ENCODE measurements at regions not wholly inside any gene's neighbourhood (a gene's known extent, or its start where the extent isn't known, plus 50 kb on each side); places are given as distances from the start of the nearest gene placed in this dataset.

DNA sequence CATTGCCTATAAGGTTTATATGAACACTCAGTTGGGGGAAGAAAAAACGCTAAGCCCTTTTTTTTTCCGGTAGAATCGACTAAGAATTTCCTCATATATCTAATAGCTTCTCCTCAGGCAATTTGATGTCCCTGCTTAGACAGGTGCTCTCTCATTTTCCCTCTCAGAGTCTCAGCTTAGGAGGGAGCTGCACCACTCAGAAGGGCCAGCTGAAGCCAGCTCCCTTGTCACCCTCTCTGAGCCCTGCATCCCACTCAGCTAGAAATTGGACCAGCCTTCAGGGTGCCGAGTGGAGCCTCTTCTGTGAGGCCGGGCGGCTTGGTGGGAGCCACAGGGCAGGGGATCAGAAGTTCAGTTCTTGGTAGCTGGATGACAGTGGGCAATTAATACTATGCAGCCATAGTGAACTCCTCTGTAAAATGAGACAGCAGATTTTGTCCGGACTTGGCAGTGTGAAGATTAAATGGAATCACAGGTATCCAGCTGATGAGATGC is 368.5 kb downstream of the MAFB start:
- DNase-seq (ENCODE audit: low spot score) = no peak

DNA sequence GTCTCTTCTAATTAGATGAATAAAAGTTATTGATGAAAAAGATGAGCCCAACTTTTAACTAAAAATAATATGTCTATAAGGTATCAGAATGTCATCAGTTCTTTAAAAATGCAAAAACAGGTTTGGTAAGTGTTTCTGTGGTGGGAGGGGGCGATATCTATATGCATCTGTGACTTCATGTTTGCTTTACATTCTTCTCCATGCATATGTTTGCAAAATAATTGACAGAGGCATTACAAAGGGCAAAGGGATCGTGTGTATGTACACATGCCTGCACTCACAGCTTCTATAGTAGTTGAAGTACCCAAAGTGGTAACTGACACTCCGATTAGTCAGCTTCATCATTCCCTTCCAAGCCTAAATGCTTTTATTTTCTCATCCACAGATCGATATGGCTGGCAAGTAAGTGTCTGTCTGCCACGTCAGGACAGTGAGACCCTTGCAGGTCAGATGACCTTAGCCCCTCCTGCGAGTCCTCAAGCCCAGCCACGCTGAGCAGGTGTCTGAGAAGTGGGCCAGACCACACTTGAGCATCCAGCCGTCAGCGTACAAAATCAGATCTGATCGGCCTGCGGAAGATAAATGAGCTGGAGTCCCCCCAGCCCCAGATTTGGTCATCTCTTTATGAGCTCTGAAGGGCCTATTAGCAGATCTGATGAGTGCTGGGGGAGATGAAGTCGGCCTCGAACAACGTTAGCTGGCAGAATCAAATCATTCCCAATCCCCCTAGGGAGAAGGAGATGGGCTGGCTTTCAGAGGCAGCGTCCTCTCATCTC is 369.1 kb downstream of the MAFB start:
- no peak for DNase-seq (ENCODE audit: low spot score)

DNA sequence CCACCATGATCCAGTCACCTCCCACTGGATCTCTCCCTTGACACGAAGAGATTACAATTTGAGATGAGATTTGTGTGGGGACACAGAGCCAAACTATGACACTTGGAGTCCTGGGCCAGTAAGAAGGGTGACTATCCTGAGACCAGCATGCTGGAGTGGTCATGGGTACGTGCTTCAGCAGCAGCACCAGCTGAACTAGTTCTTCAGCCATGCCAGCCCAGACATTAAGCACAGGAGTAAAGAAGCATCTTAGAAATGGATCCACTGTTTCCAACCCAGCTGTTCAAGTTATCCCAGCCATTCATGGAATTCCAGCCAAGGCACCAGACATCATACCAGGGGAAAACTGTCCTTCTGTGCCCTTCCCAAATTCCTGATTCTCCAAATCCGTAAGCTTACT is 370.0 kb downstream of the MAFB start:
- DNase-seq (ENCODE audit: low spot score) = no peak

DNA sequence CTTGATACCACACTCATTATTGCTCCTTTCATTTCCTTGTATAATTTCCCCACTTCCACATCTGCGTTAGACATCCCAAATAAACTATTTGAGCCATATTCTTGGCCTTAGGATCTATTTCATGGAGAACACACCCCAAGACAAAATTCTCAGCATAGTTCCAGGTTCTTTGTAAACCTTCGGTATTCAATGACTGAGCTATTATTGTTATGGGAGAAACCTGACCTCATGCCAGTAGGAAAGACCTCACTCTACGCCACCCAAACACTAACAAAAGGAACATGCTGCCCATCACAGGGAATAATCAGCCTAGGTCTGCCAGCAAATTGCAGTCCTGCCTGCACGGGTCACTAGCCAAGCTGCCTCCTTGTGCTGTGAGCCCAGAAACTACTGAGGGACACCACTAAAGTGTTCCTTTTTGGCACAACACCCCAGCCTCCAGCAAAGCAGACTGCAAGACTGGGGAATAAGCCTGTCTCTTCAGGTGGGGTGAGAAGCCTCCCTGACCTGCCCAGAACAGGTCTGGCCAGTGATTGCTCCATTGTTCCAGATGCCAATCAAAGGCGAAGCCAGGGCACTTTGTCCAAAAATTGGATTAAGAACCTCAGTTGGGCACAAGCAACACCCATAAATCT is 371.8 kb downstream of the MAFB start:
- no peak for DNase-seq (ENCODE audit: low spot score)

DNA sequence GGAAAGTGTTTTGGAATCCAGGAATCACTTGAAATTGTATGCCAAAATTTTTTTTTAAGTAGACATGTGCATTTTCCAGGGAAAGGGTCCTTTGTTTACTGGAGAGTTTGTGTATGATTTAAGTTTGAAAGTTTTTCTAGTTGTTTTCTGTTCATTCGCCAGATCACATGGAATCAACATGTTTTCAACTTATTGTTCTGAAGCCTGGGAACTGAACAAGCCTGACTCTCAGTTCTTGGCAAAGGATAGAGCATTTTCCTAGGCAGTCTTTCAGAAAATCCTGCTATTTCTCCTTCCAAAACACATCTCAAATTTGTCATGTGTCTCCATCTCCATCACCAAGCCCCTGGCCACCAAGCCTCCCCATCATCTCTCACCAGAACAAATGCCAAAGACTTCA is 374.8 kb downstream of the MAFB start:
- no peak for DNase-seq (ENCODE audit: low spot score)

GRCh38 chr20:40313730-40314129 is 375.3 kb downstream of the MAFB start:
- DNase-seq (ENCODE audit: low spot score) = no peak

DNA sequence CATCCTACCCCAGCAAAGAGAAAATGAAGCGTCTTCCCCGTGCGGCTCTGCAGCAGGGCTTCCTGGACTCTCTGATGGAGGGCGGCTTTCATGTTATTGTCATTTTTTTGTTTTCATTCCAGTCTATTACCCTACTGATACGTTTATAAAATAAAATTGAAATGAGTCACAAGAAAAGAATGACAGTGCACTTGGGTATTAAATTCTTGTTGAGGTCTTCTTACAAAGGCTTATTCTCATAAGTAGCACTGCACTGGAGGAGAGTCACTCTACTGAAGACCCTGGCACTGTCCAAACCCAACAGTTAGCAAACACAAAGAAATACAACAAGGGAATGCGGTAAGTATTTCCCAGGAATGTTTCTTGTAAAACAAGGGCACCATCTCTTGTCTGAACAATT is 379.3 kb downstream of the MAFB start:
- no peak for DNase-seq (ENCODE audit: low spot score)

DNA sequence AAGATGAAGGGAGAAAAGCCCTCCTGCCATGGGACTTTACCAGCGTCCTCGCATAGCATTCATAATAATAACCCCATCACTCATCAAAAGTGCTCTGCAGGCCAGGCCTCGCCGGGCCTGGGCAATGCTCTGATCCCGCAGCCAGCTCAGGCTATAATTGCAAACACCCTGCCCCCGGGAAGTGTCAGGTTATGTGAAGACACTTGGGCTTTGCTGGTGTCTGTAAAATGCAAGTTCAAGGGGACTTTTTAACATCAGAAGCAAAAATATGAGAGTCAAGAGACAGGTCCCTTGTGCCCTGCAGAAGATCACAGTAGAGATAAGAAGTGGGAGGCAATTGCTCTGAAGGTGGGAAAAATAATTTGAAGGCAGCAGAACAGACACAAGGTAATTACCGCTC is 381.0 kb downstream of the MAFB start:
- no peak for DNase-seq (ENCODE audit: low spot score)

DNA sequence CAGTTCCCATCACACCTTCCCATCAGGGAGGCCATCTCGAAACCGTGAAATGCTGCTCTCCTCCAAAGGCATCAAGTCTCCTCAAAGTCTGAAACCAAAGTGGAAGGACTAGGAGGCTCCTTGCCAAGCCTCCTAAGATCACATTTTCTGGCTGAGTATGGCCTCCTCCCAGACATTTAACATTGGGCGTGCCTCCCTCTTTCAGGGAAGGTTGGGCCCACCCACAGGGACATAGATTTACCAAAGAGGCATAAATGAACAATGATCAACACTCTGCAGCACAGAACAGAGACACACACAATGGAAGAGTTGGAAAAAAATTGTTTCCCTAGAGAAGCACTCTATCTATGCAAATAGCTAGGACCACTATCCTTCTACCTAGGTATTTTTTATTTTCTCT is 381.8 kb downstream of the MAFB start:
- no peak for DNase-seq (ENCODE audit: low spot score)

DNA sequence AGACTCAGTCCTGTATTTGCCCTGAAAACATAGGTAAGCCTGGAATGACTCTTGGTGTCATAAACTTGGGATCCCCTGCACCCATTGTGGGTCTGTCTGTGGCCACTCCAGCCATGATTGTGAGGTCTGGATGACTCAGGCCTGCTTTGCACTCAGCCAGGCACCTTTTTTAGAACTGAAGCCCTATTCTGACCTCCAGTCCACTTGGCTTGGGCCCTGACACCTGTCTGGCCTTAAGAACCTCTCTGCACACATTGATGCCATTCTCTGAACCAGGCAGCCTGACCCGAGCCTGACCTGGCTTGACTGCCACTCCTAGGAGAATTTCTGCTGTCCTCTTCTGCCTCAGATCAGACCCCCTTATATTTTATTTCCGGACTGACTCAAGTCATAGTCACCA is 383.7 kb downstream of the MAFB start:
- DNase-seq (ENCODE audit: low spot score) = no peak

GRCh38 chr20:40304119-40304613 is 384.9 kb downstream of the MAFB start:
- no peak for DNase-seq (ENCODE audit: low spot score)

DNA sequence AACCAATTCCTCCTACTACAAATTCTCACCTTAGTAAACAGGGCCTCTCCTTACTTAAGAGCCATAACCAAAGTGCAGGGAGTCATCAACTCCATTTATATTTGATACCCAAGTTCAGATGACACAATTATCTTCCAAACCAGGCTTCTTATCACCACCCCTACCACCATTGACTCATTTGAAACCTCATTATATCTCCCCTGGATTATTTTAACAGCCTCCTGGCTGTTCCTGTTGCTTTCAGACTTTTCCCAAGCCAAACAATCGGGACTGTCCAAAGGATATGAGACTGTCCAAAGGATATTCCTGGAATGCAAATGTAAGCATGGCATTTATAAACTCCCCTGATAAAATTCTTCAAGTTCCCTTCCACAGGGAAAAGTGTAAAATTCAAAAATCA is 394.3 kb downstream of the MAFB start:
- no peak for DNase-seq (ENCODE audit: low spot score)

- DNase-seq (ENCODE audit: low spot score) = no peak
Measured at GRCh38 chr20:40294175-40294574, 394.9 kb downstream of the MAFB start.

- DNase-seq (ENCODE audit: low spot score) = no peak
Measured at GRCh38 chr20:40293740-40294139, 395.3 kb downstream of the MAFB start.

DNA sequence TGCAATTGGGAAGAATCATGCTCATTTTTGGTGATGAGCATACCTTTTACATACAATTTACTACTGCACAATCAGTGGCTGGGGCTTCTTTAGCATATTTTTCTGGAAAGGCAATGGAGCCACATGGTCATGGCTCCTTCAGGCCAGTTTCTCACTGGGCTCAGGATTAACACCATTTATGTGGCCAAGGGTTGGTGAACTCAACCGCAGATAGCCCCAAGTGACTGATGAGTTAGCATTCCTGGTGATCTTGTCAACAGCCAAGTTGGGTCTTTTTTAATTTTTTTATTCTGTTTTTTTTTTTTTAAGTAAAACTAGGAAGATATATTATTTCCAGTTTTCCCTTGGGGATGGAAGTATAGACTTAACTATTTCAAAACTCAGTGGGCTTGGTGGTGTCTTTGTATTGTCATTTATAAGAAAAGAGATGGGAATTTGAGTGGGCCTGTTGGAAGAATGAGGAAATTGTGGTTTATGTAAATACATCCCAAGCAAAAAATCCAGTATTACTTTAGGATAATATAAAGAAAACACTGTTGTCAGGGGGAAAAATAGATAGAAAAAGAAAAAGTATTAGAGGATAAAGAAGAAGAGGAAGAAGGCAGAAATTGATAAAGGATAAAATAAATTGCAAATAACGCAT is 397.4 kb downstream of the MAFB start:
- DNase-seq (ENCODE audit: low spot score) = no peak

DNA sequence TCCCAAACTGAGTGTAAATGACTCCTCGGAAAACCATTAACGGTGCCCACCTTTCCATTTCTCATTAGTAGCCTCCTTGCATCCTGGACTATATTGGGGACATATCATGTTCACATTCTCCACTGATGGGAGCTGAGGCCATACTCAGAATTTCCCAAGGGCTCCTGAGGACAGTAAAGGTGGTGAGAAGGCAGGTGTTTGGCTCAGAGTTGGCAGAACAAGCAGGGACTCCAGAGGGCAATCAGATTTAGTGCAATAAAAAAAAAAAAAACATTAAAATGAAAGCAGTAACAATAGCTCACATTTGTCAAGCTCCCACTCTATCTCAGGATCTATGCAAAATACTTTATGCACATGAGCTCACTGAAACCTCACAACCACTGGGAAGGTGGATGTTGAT is 401.4 kb downstream of the MAFB start:
- DNase-seq (ENCODE audit: low spot score) = no peak

DNA sequence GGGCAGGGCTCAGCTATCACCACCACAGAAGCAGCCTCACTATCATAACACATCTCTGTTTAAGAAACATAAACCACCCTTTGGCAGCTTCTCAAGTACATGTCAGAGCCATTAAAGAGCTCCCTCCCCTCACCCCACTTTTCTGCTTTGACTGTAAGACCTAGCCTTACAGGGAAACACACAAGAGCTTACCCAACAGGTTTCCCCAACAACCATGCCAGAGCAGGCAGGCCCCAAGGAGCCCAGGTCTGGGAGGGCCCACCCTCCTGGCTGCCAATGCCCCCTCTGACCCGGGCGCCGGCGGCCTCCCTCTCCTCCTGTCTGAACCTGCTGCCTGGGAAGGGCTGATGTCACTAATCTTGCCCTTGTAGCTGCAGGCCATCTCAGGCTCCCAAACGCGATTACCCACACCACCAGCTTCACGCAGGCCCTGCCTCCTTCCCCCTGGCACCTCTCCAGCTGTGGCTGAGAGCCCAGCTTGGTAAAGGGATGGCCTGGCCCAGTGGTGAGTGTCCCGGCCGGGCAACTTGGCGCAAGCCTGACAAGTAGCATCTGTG is 402.0 kb downstream of the MAFB start:
- no peak for DNase-seq (ENCODE audit: low spot score)

- no peak for DNase-seq (ENCODE audit: low spot score)
Measured at GRCh38 chr20:40284611-40285010, 404.4 kb downstream of the MAFB start.

- DNase-seq (ENCODE audit: low spot score) = no peak
Measured at GRCh38 chr20:40283689-40284088, 405.3 kb downstream of the MAFB start.

GRCh38 chr20:40282941-40283340 is 406.1 kb downstream of the MAFB start:
- DNase-seq (ENCODE audit: low spot score) = no peak

DNA sequence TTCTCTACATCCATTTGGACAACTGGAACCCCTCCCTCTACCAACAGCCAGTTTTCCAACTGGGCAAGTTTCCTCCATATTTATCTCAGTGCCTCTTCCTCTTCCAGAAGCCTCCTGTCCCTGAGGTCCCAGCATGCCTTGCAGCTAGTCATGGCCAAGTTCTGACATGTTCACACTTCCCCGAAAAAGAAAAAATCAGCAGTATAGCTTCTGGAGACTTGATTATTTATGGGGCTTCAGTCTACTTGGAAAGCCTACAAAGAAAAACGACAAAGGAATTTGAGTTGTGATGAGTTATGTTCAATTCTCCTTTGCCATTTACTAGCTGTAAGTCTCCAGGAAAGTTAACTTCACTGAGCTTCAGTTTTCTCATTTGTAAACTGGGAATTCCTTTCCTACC is 406.5 kb downstream of the MAFB start:
- no peak for DNase-seq (ENCODE audit: low spot score)

DNA sequence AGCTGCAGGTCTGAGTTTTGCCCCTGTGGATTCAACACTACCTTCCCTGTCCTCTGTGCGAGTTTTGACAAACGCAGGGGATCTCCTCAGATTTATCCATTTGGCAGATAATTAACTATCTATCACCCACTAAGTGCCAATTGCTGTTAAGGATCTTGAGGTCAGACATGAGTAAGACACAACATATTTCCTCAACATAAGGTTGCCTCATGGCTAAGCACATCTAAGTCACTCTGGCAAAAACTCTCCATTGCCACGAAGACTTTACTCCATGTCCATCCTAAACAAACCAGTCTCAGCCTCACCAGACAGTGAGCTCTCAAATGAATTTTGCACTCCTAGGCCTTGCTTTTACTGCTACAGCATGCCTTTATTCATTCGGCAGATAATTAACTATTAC is 408.4 kb downstream of the MAFB start:
- DNase-seq (ENCODE audit: low spot score) = no peak

Measured in mesenteric fat pad (tissue), 1 donor.